ENCODE measurements at regions not wholly inside any gene's neighbourhood (a gene's known extent, or its start where the extent isn't known, plus 50 kb on each side); places are given as distances from the start of the nearest gene placed in this dataset.

- TF ChIP-seq EP300 (IDR thresholded peaks at IDR 0.05; ENCODE audit: borderline replicate concordance) (no peak), CEBPB (IDR thresholded peaks at IDR 0.05) (no peak), TCF12 (IDR thresholded peaks at IDR 0.05; ENCODE audit: low read depth) (no peak), TEAD4 (IDR thresholded peaks at IDR 0.05) (no peak), REST (IDR thresholded peaks at IDR 0.05; ENCODE audit: low read depth) (no peak), NFIC (IDR thresholded peaks at IDR 0.05) (no peak), CREB1 (IDR thresholded peaks at IDR 0.05; ENCODE audit: low read depth) (no peak)
Measured at GRCh38 chr3:194857469-194858113, 171.9 kb downstream of the FAM43A start.
